Sigmoid colon (tissue), 4 donors: ENCODE measurements at regions not wholly inside any gene's neighbourhood (a gene's known extent, or its start where the extent isn't known, plus 50 kb on each side); places are given as distances from the start of the nearest gene placed in this dataset.

ENCODE experiments used
- CTCF ChIP-seq, 4 experiments: fragments of 450-650 bp in 3 of 4; fragments of 200-600 bp in 1 of 4; IDR thresholded peaks; one replicate each; pipeline ENCODE4 v1.5.1; 2016 to 2019; ENCODE audit warnings: antibody characterized with exemption in 4 of 4, mild to moderate bottlenecking in 3 of 4, moderate library complexity in 2 of 4
- EP300 ChIP-seq, 4 donors: sonication (generic); formaldehyde crosslinking; IDR thresholded peaks; one replicate each; pipeline ENCODE4 v1.6.1; 2017; ENCODE audit warnings: antibody characterized with exemption in 4 of 4
- POLR2A ChIP-seq, 2 donors: fragments of 450-650 bp; IDR thresholded peaks; one replicate each; pipeline ENCODE4 v1.6.1; 2016; ENCODE audit warnings: antibody characterized with exemption in 2 of 2, mild to moderate bottlenecking in 2 of 2, moderate library complexity in 2 of 2
- POLR2AphosphoS5 ChIP-seq, 4 donors: sonication (generic); formaldehyde crosslinking; IDR thresholded peaks; one replicate each; pipeline ENCODE4 v1.6.1; 2017; ENCODE audit warnings: antibody characterized with exemption in 4 of 4

GRCh38 chr11:86869531-86869930, 69.2 kb downstream of the PRSS23 start:
- TF ChIP-seq CTCF (IDR thresholded peaks at IDR 0.05), result no peak
- TF ChIP-seq POLR2A (IDR thresholded peaks at IDR 0.05), result no peak
- no peak for TF ChIP-seq POLR2AphosphoS5 (IDR thresholded peaks at IDR 0.05)
- no peak for TF ChIP-seq EP300 (IDR thresholded peaks at IDR 0.05)
